ENCODE measurements at regions not wholly inside any gene's neighbourhood (a gene's known extent, or its start where the extent isn't known, plus 50 kb on each side); places are given as distances from the start of the nearest gene placed in this dataset.

GRCh38 chr12:126262829-126263228, 1197.6 kb downstream of the AACS start:
- Histone ChIP-seq H3K9me2 (replicated peaks; ENCODE audit: low read length) (no peaks in the 10 kb centered on the region), H4K20me1 (ENCODE audit: low read length) (no peaks in the 10 kb centered on the region), H3K27ac (ENCODE audit: low read length) (no peak overlapping the region), H3F3A (ENCODE audit: low read length, unreplicated experiment) (no peaks in the 10 kb centered on the region), H3K4me3 (ENCODE audit: low read length) (no peak overlapping the region), H3K4me2 (ENCODE audit: low read length) (no peak overlapping the region), H3K4me1 (ENCODE audit: insufficient read depth, low read length) (no peaks in the 10 kb centered on the region), H3K27me3 (ENCODE audit: low read length) (no peaks in the 10 kb centered on the region), H3K9ac (ENCODE audit: low read length) (no peak overlapping the region), H3K36me3 (ENCODE audit: low read depth, low read length) (no peaks in the 10 kb centered on the region), H2AFZ (ENCODE audit: low read length) (no peak overlapping the region), H3K9me3 (ENCODE audit: low read length) (0 out of 2 replicates have a peak, but pooled peaks cover 5% of the 10 kb centered on the region), H3K79me2 (ENCODE audit: low read length) (no peaks in the 10 kb centered on the region)
- CTCF ChIA-PET, result no interaction called here
- ATAC-seq (no peak), DNase-seq (no peak)
- no peak for TF ChIP-seq EZH2 (IDR thresholded peaks at IDR 0.05; ENCODE audit: low read length, unreplicated experiment)
- no peak for TF ChIP-seq CTCF (conservative IDR thresholded peaks at IDR 0.05; ENCODE audit: low read depth, low read length)
- TF ChIP-seq EZH2phosphoT487 (IDR thresholded peaks at IDR 0.05; ENCODE audit: borderline replicate concordance, low read length), result no peak
- POLR2A ChIA-PET (ENCODE audit: unreplicated experiment), result no interaction called here
- BruUV-seq (replicated peaks), result no TSS peak
- intact Hi-C loops (cut with micrococcal nuclease), result no loop called here

- ATAC-seq, result no peak
- POLR2A ChIA-PET (ENCODE audit: unreplicated experiment), result no interaction called here
Measured at GRCh38 chr12:126268222-126268621, 1203.0 kb downstream of the AACS start.

More at GRCh38 chr12:126268222-126268621, 1203.0 kb downstream of the AACS start:
- peaks cover 6% of the 10 kb centered on the region; the same call in 1 of the 2 replicates for H3K9me3 ChIP-seq (ENCODE audit: low read length)
- H3K79me2 ChIP-seq (ENCODE audit: low read length), result no peaks in the 10 kb centered on the region
- H3K9ac ChIP-seq (ENCODE audit: low read length), result no peak overlapping the region
- TF ChIP-seq CTCF (conservative IDR thresholded peaks at IDR 0.05; ENCODE audit: low read depth, low read length) (no peak), EZH2phosphoT487 (IDR thresholded peaks at IDR 0.05; ENCODE audit: borderline replicate concordance, low read length) (no peak), EZH2 (IDR thresholded peaks at IDR 0.05; ENCODE audit: low read length, unreplicated experiment) (no peak)
- no peaks in the 10 kb centered on the region for H3K4me1 ChIP-seq (ENCODE audit: insufficient read depth, low read length)
- intact Hi-C loops (cut with micrococcal nuclease), result no loop called here
- CTCF ChIA-PET, result no interaction called here
- no peaks in the 10 kb centered on the region for H4K20me1 ChIP-seq (ENCODE audit: low read length)
- no peaks in the 10 kb centered on the region for H3F3A ChIP-seq (ENCODE audit: low read length, unreplicated experiment)
- no peak overlapping the region for H2AFZ ChIP-seq (ENCODE audit: low read length)
- no peaks in the 10 kb centered on the region for H3K27me3 ChIP-seq (ENCODE audit: low read length)
- H3K9me2 ChIP-seq (replicated peaks; ENCODE audit: low read length), result no peaks in the 10 kb centered on the region
- no TSS peak for BruUV-seq (replicated peaks)
- H3K4me3 ChIP-seq (ENCODE audit: low read length), result no peak overlapping the region
- no peak for DNase-seq
- H3K27ac ChIP-seq (ENCODE audit: low read length), result no peak overlapping the region
- no peaks in the 10 kb centered on the region for H3K36me3 ChIP-seq (ENCODE audit: low read depth, low read length)
- H3K4me2 ChIP-seq (ENCODE audit: low read length), result no peak overlapping the region

All from PC-3 (cell line).